Adrenal gland (tissue), 9 donors: ENCODE measurements at regions not wholly inside any gene's neighbourhood (a gene's known extent, or its start where the extent isn't known, plus 50 kb on each side); places are given as distances from the start of the nearest gene placed in this dataset.

Source experiments
- DNase-seq, 7 donors: peaks; one replicate each; pipeline ENCODE4 v3.0.0-alpha.2; 2019 to 2020
- H3K27ac ChIP-seq, 5 donors: fragments of 200-600 bp; sonication (generic) in 4 of 5; 1 replicate in 3 of 5; 2 replicates in 2 of 5; pipeline versions ENCODE4 v1.5.1 to v1.8.0; 2016 to 2020; ENCODE audit warnings: mild to moderate bottlenecking in 1 of 5
- H3K27me3 ChIP-seq: fragments of 200-600 bp; 2 replicates; pipeline ENCODE4 v1.8.0; 2021
- H3K36me3 ChIP-seq, 2 donors: fragments of 200-600 bp; replicated peaks in 1 of 2; 1 replicate in 1 of 2; 2 replicates in 1 of 2; pipeline versions ENCODE4 v1.5.1 to v1.8.0; 2018 to 2022
- H3K4me1 ChIP-seq, 2 donors: fragments of 200-600 bp; replicated peaks in 1 of 2; 1 replicate in 1 of 2; 2 replicates in 1 of 2; pipeline versions ENCODE4 v1.5.1 to v1.8.0; 2018 to 2021
- H3K4me3 ChIP-seq, 4 donors: fragments of 200-600 bp; sonication (generic) in 3 of 4; one replicate each; pipeline ENCODE4 v1.5.1; 2016 to 2018
- H3K9me3 ChIP-seq, 3 donors: fragments of 200-600 bp; sonication (generic) in 1 of 3; replicated peaks in 1 of 3; 1 replicate in 2 of 3; 2 replicates in 1 of 3; pipeline versions ENCODE4 v1.5.1 to v1.8.0; 2016 to 2021
- CTCF ChIP-seq, 6 experiments: fragments of 450-650 bp in 4 of 6; fragments of 200-600 bp in 2 of 6; sonication (generic) in 1 of 6; IDR thresholded peaks; 1 replicate in 5 of 6; 2 replicates in 1 of 6; pipeline versions ENCODE4 v1.5.1 to v1.8.0; 2016 to 2021; ENCODE audit warnings: antibody characterized with exemption in 6 of 6, mild to moderate bottlenecking in 2 of 6, moderate library complexity in 1 of 6
- POLR2A ChIP-seq, 2 donors: fragments of 450-650 bp; IDR thresholded peaks; one replicate each; pipeline ENCODE4 v1.6.1; 2017; ENCODE audit warnings: antibody characterized with exemption in 2 of 2, mild to moderate bottlenecking in 2 of 2, moderate library complexity in 1 of 2
- WGBS, 4 donors: extraction: QIAGEN DNeasy Blood & Tissue Kit in 2 of 4; methylation state at CpG; one replicate each; pipeline versions ENCODE4 v1.1.5 to v1.1.7; 2013 to 2017; 5-methylcytosine and 5-hydroxymethylcytosine counted together
- intact Hi-C, 2 donors: fragments of 100-400 bp; cut with DNase I; formaldehyde crosslinking; loops; one replicate each; pipeline versions ENCODE4 v1.14.1 to v1.15.0; 2022 to 2023
- donor health status: healthy with polysubstance abuse.
- donor health status: Bipolar disorder and iron deficiency.
- donor health status: DM: yes; HTN: yes; CAD: no.
- donor health status: DM: no; HTN: no; CAD: no.
- donor health status: DM: no; HTN: no; CAD: no.

GRCh38 chr5:120923026-120923425 is 458.9 kb downstream of the PRR16 start:
- intact Hi-C loops, result no loop called here
- Histone ChIP-seq H3K9me3 (no peaks in the 10 kb centered on the region), H3K4me1 (no peaks in the 10 kb centered on the region), H3K36me3 (no peaks in the 10 kb centered on the region), H3K4me3 (no peak overlapping the region), H3K27ac (no peak overlapping the region), H3K27me3 (no peaks in the 10 kb centered on the region)
- TF ChIP-seq CTCF (IDR thresholded peaks at IDR 0.05), result no peak
- no peak for TF ChIP-seq POLR2A (IDR thresholded peaks at IDR 0.05)
- no peak for DNase-seq
- 81 to 87% (median 83%) methylated on average over 3 of the region's 3 CpGs for WGBS, 4 donors

- 86 to 100% (median 87%) methylated on average over 1 of the region's 1 CpG for WGBS, 4 donors
- no peak for DNase-seq
- Histone ChIP-seq H3K4me1 (no peaks in the 10 kb centered on the region), H3K27me3 (no peaks in the 10 kb centered on the region), H3K4me3 (no peak overlapping the region), H3K27ac (no peak overlapping the region), H3K9me3 (no peaks in the 10 kb centered on the region), H3K36me3 (no peaks in the 10 kb centered on the region)
- intact Hi-C loops, result no loop called here
- TF ChIP-seq CTCF (IDR thresholded peaks at IDR 0.05) (no peak), POLR2A (IDR thresholded peaks at IDR 0.05) (no peak)
These were observed 462.4 kb downstream of the PRR16 start for GRCh38 chr5:120926471-120926870.

- no peak for DNase-seq
- Histone ChIP-seq H3K4me1 (no peaks in the 10 kb centered on the region), H3K27ac (no peak overlapping the region), H3K9me3 (no peaks in the 10 kb centered on the region), H3K36me3 (no peaks in the 10 kb centered on the region), H3K27me3 (no peaks in the 10 kb centered on the region), H3K4me3 (no peak overlapping the region)
- no peak for TF ChIP-seq POLR2A (IDR thresholded peaks at IDR 0.05)
- TF ChIP-seq CTCF (IDR thresholded peaks at IDR 0.05), result no peak
- intact Hi-C loops, result no loop called here
These were observed 463.9 kb downstream of the PRR16 start for GRCh38 chr5:120927950-120928530.

- no peak for TF ChIP-seq CTCF (IDR thresholded peaks at IDR 0.05)
- no peak for TF ChIP-seq POLR2A (IDR thresholded peaks at IDR 0.05)
- Histone ChIP-seq H3K36me3 (no peaks in the 10 kb centered on the region), H3K9me3 (no peaks in the 10 kb centered on the region), H3K27ac (no peak overlapping the region), H3K4me3 (no peak overlapping the region), H3K4me1 (no peaks in the 10 kb centered on the region), H3K27me3 (no peaks in the 10 kb centered on the region)
- intact Hi-C loops, result no loop called here
- DNase-seq, result no peak
These were observed 468.4 kb downstream of the PRR16 start for GRCh38 chr5:120932480-120932879.
